ENCODE measurements at regions not wholly inside any gene's neighbourhood (a gene's known extent, or its start where the extent isn't known, plus 50 kb on each side); places are given as distances from the start of the nearest gene placed in this dataset.
"Not testable (repeated sequence)": the region's sequence is repeated elsewhere in the genome, so short reads cannot be mapped to it uniquely, and the experiment has no call there.

- DNase-seq (ENCODE audit: low read depth in 1 of 2, low spot score in 1 of 2); in situ Hi-C loops (cut with HindIII; ENCODE audit: low pct_unique_long_range_greater_than_20kb, low sequenced_read_pairs): not testable (repeated sequence)
These were observed 60.5 kb downstream of the GOLGA6L22 start for GRCh38 chr15:22519213-22519612.

- not testable (repeated sequence) for DNase-seq (ENCODE audit: low read depth in 1 of 2, low spot score in 1 of 2)
These were observed 67.8 kb downstream of the GOLGA6L22 start for GRCh38 chr15:22526537-22526936.

GRCh38 chr15:22527016-22527415, 68.3 kb downstream of the GOLGA6L22 start:
- in situ Hi-C loops (cut with HindIII; ENCODE audit: low pct_unique_long_range_greater_than_20kb, low sequenced_read_pairs); DNase-seq (ENCODE audit: low read depth in 1 of 2, low spot score in 1 of 2): not testable (repeated sequence)

More at GRCh38 chr15:22526537-22526936, 67.8 kb downstream of the GOLGA6L22 start:
- in situ Hi-C loops (cut with HindIII; ENCODE audit: low pct_unique_long_range_greater_than_20kb, low sequenced_read_pairs): not testable (repeated sequence)

- in situ Hi-C loops (cut with HindIII; ENCODE audit: low pct_unique_long_range_greater_than_20kb, low sequenced_read_pairs); DNase-seq (ENCODE audit: low read depth in 1 of 2, low spot score in 1 of 2): not testable (repeated sequence)
These were observed 70.5 kb downstream of the GOLGA6L22 start for GRCh38 chr15:22529200-22529599.

- in situ Hi-C loops (cut with HindIII; ENCODE audit: low pct_unique_long_range_greater_than_20kb, low sequenced_read_pairs); DNase-seq (ENCODE audit: low read depth in 1 of 2, low spot score in 1 of 2): not testable (repeated sequence)
These were observed 101.0 kb downstream of the GOLGA6L22 start for GRCh38 chr15:22559701-22560100.

GRCh38 chr15:22561716-22562115, 103.0 kb downstream of the GOLGA6L22 start:
- in situ Hi-C loops (cut with HindIII; ENCODE audit: low pct_unique_long_range_greater_than_20kb, low sequenced_read_pairs); DNase-seq (ENCODE audit: low read depth in 1 of 2, low spot score in 1 of 2): not testable (repeated sequence)

GRCh38 chr15:22566510-22566909, 107.8 kb downstream of the GOLGA6L22 start:
- DNase-seq (ENCODE audit: low read depth in 1 of 2, low spot score in 1 of 2); in situ Hi-C loops (cut with HindIII; ENCODE audit: low pct_unique_long_range_greater_than_20kb, low sequenced_read_pairs): not testable (repeated sequence)

- in situ Hi-C loops (cut with HindIII; ENCODE audit: low pct_unique_long_range_greater_than_20kb, low sequenced_read_pairs); DNase-seq (ENCODE audit: low read depth in 1 of 2, low spot score in 1 of 2): not testable (repeated sequence)
These were observed 110.8 kb downstream of the GOLGA6L22 start for GRCh38 chr15:22569486-22569885.

- DNase-seq (ENCODE audit: low read depth in 1 of 2, low spot score in 1 of 2); in situ Hi-C loops (cut with HindIII; ENCODE audit: low pct_unique_long_range_greater_than_20kb, low sequenced_read_pairs): not testable (repeated sequence)
These were observed 113.5 kb downstream of the GOLGA6L22 start for GRCh38 chr15:22572152-22572735.

- in situ Hi-C loops (cut with HindIII; ENCODE audit: low pct_unique_long_range_greater_than_20kb, low sequenced_read_pairs); DNase-seq (ENCODE audit: low read depth in 1 of 2, low spot score in 1 of 2): not testable (repeated sequence)
These were observed 114.1 kb downstream of the GOLGA6L22 start for GRCh38 chr15:22572792-22573191.

- in situ Hi-C loops (cut with HindIII; ENCODE audit: low pct_unique_long_range_greater_than_20kb, low sequenced_read_pairs); DNase-seq (ENCODE audit: low read depth in 1 of 2, low spot score in 1 of 2): not testable (repeated sequence)
These were observed 119.1 kb downstream of the GOLGA6L22 start for GRCh38 chr15:22577828-22578227.

- DNase-seq (ENCODE audit: low read depth in 1 of 2, low spot score in 1 of 2); in situ Hi-C loops (cut with HindIII; ENCODE audit: low pct_unique_long_range_greater_than_20kb, low sequenced_read_pairs): not testable (repeated sequence)
These were observed 120.5 kb downstream of the GOLGA6L22 start for GRCh38 chr15:22579213-22579612.

- DNase-seq (ENCODE audit: low read depth in 1 of 2, low spot score in 1 of 2); in situ Hi-C loops (cut with HindIII; ENCODE audit: low pct_unique_long_range_greater_than_20kb, low sequenced_read_pairs): not testable (repeated sequence)
These were observed 128.7 kb downstream of the GOLGA6L22 start for GRCh38 chr15:22587391-22587790.

- DNase-seq (ENCODE audit: low read depth in 1 of 2, low spot score in 1 of 2); in situ Hi-C loops (cut with HindIII; ENCODE audit: low pct_unique_long_range_greater_than_20kb, low sequenced_read_pairs): not testable (repeated sequence)
These were observed 139.8 kb downstream of the GOLGA6L22 start for GRCh38 chr15:22598552-22598951.

- DNase-seq (ENCODE audit: low read depth in 1 of 2, low spot score in 1 of 2); in situ Hi-C loops (cut with HindIII; ENCODE audit: low pct_unique_long_range_greater_than_20kb, low sequenced_read_pairs): not testable (repeated sequence)
These were observed 141.0 kb downstream of the GOLGA6L22 start for GRCh38 chr15:22599526-22600320.

GRCh38 chr15:22616976-22617375, 158.3 kb downstream of the GOLGA6L22 start:
- DNase-seq (ENCODE audit: low read depth in 1 of 2, low spot score in 1 of 2); in situ Hi-C loops (cut with HindIII; ENCODE audit: low pct_unique_long_range_greater_than_20kb, low sequenced_read_pairs): not testable (repeated sequence)

- in situ Hi-C loops (cut with HindIII; ENCODE audit: low pct_unique_long_range_greater_than_20kb, low sequenced_read_pairs); DNase-seq (ENCODE audit: low read depth in 1 of 2, low spot score in 1 of 2): not testable (repeated sequence)
These were observed 154.7 kb upstream of the NIPA1 start for GRCh38 chr15:22631789-22632188.

GRCh38 chr15:22639983-22640382, 146.5 kb upstream of the NIPA1 start:
- in situ Hi-C loops (cut with HindIII; ENCODE audit: low pct_unique_long_range_greater_than_20kb, low sequenced_read_pairs); DNase-seq (ENCODE audit: low read depth in 1 of 2, low spot score in 1 of 2): not testable (repeated sequence)

GRCh38 chr15:22649458-22649857, 137.0 kb upstream of the NIPA1 start:
- in situ Hi-C loops (cut with HindIII; ENCODE audit: low pct_unique_long_range_greater_than_20kb, low sequenced_read_pairs); DNase-seq (ENCODE audit: low read depth in 1 of 2, low spot score in 1 of 2): not testable (repeated sequence)
